Peyer's patch (tissue), 4 donors: ENCODE measurements at regions not wholly inside any gene's neighbourhood (a gene's known extent, or its start where the extent isn't known, plus 50 kb on each side); places are given as distances from the start of the nearest gene placed in this dataset.

Experiments
- POLR2A ChIP-seq, 2 donors: fragments of 450-650 bp; IDR thresholded peaks; one replicate each; pipeline ENCODE4 v1.5.1; 2017; ENCODE audit warnings: antibody characterized with exemption in 2 of 2, mild to moderate bottlenecking in 2 of 2, moderate library complexity in 2 of 2
- TF ChIP-seq, protein P1 (sequence below), 6 experiments: fragments of 450-650 bp in 4 of 6; fragments of 200-600 bp in 2 of 6; sonication (generic) in 1 of 6; IDR thresholded peaks; one replicate each; pipeline ENCODE4 v1.5.1; 2017 to 2019; ENCODE audit warnings: antibody characterized with exemption in 6 of 6, mild to moderate bottlenecking in 3 of 6, moderate library complexity in 1 of 6

DNA sequence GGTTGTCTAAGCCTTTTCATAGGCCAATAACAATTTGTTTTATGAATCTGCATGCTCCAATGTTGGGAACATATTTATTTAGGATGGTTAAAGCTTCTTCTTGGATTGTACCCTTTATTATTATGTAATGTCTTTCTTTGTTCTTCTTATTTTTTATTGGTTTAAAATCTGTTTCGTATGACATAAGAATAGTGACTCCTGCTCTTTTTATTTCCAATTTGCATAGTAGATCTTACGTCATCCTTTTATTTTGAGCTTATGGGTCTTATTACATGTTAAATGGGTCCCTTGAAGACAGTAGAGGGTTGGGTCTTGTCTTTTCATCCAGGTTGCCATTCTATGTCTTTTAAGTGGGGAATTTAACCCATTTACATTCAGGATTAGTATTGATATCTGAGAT, 561.9 kb upstream of the GHITM start:
- TF ChIP-seq, protein P1, sequence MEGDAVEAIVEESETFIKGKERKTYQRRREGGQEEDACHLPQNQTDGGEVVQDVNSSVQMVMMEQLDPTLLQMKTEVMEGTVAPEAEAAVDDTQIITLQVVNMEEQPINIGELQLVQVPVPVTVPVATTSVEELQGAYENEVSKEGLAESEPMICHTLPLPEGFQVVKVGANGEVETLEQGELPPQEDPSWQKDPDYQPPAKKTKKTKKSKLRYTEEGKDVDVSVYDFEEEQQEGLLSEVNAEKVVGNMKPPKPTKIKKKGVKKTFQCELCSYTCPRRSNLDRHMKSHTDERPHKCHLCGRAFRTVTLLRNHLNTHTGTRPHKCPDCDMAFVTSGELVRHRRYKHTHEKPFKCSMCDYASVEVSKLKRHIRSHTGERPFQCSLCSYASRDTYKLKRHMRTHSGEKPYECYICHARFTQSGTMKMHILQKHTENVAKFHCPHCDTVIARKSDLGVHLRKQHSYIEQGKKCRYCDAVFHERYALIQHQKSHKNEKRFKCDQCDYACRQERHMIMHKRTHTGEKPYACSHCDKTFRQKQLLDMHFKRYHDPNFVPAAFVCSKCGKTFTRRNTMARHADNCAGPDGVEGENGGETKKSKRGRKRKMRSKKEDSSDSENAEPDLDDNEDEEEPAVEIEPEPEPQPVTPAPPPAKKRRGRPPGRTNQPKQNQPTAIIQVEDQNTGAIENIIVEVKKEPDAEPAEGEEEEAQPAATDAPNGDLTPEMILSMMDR (IDR thresholded peaks at IDR 0.05): no peak
- TF ChIP-seq POLR2A (IDR thresholded peaks at IDR 0.05): no peak
